Caco-2 (cell line): ENCODE measurements at regions not wholly inside any gene's neighbourhood (a gene's known extent, or its start where the extent isn't known, plus 50 kb on each side); places are given as distances from the start of the nearest gene placed in this dataset.

Experiments used
- BruUV-seq: library from RNA; stranded (reverse); fragments of 400-500 nt; replicated peaks from 2 replicates; lab custom pipeline; 2021; lab: Mats Ljungman, UMichigan
- CTCF ChIA-PET: fragments of 300-600 bp; sonication (Branson Sonifier 250); formaldehyde crosslinking; loops from one replicate; lab custom pipeline; 2022; ENCODE audit warnings: antibody characterized with exemption; lab: Charles Lee
- POLR2A ChIA-PET: fragments of 300-600 bp; sonication (Branson Sonifier 250); formaldehyde crosslinking; loops from one replicate; lab custom pipeline; 2022; ENCODE audit warnings: antibody characterized with exemption; lab: Charles Lee
- DNase-seq, 2 experiments: peaks; one replicate each; pipeline versions ENCODE4 v3.0.0 to v3.0.0-alpha.2; 2020 to 2022
- H3K27me3 ChIP-seq: replicated peaks from 2 replicates; pipeline ENCODE4 v1.6.0; 2011; ENCODE audit warnings: low read length; ENCODE audit not compliant: control insufficient read depth, insufficient read depth
- H3K36me3 ChIP-seq: 2 replicates; pipeline ENCODE4 v1.5.1; 2011; ENCODE audit warnings: low read length; ENCODE audit not compliant: control insufficient read depth, insufficient read depth
- H3K4me1 ChIP-seq: fragments of 250-450 bp; sonication (Bioruptor Pico); 2 replicates; pipeline ENCODE4 v1.5.1; 2020; ENCODE audit warnings: mild to moderate bottlenecking
- H3K4me3 ChIP-seq: 2 replicates; pipeline ENCODE4 v1.5.1; 2011; ENCODE audit warnings: low read depth, mild to moderate bottlenecking, control low read depth, low read length
- H3K9me3 ChIP-seq: fragments of 250-450 bp; sonication (Bioruptor Pico); 2 replicates; pipeline ENCODE4 v1.5.1; 2020; ENCODE audit warnings: mild to moderate bottlenecking, moderate library complexity
- H3K27ac Mint-ChIP-seq: one replicate; pipeline ENCODE4 v1.8.0; 2022; ENCODE audit warnings: mixed read lengths; ENCODE audit not compliant: unreplicated experiment
- H3K27me3 Mint-ChIP-seq: one replicate; pipeline ENCODE4 v1.8.0; 2022; ENCODE audit warnings: mixed read lengths; ENCODE audit not compliant: insufficient read depth, unreplicated experiment
- H3K36me3 Mint-ChIP-seq: one replicate; pipeline ENCODE4 v1.8.0; 2022; ENCODE audit warnings: mild to moderate bottlenecking, mixed read lengths; ENCODE audit not compliant: insufficient read depth, unreplicated experiment
- H3K4me1 Mint-ChIP-seq: one replicate; pipeline ENCODE4 v1.8.0; 2022; ENCODE audit warnings: low read depth, mixed read lengths; ENCODE audit not compliant: unreplicated experiment
- H3K4me3 Mint-ChIP-seq: one replicate; pipeline ENCODE4 v1.8.0; 2022; ENCODE audit warnings: mild to moderate bottlenecking, moderate library complexity, mixed read lengths; ENCODE audit not compliant: unreplicated experiment
- H3K9me3 Mint-ChIP-seq: one replicate; pipeline ENCODE4 v1.8.0; 2022; ENCODE audit warnings: mixed read lengths; ENCODE audit not compliant: unreplicated experiment
- CTCF ChIP-seq, 2 experiments: fragments of 200-600 bp in 1 of 2; IDR thresholded peaks; 1 replicate in 1 of 2; 2 replicates in 1 of 2; pipeline versions ENCODE4 v1.5.1 to v1.8.0; 2011 to 2022; ENCODE audit warnings: antibody characterized with exemption in 1 of 2, control low read depth in 1 of 2, inconsistent platforms in 1 of 2, low read depth in 1 of 2, low read length in 1 of 2, mild to moderate bottlenecking in 1 of 2, moderate library complexity in 1 of 2; ENCODE audit not compliant: insufficient read depth in 1 of 2, severe bottlenecking in 1 of 2, unreplicated experiment in 1 of 2
- intact Hi-C: fragments of 100-400 bp; cut with micrococcal nuclease; formaldehyde crosslinking; loops from one replicate; pipeline ENCODE4 v1.10.0; 2022; ENCODE audit not compliant: unreplicated experiment

GRCh38 chr2:181145645-181146044, 165.2 kb downstream of the UBE2E3 start:
- Mint-ChIP-seq H3K27ac (no peak overlapping the region), H3K4me3 (no peak overlapping the region), H3K36me3 (no peaks in the 10 kb centered on the region), H3K9me3 (no peaks in the 10 kb centered on the region), H3K4me1 (no peaks in the 10 kb centered on the region), H3K27me3 (no peaks in the 10 kb centered on the region)
- intact Hi-C loops: no loop called here
- no peaks in the 10 kb centered on the region for H3K9me3 ChIP-seq
- TF ChIP-seq CTCF (IDR thresholded peaks at IDR 0.05; ENCODE audit: insufficient read depth in 1 of 2, low read depth in 1 of 2, low read length in 1 of 2, severe bottlenecking in 1 of 2, unreplicated experiment in 1 of 2): no peak
- H3K4me1 ChIP-seq: no peaks in the 10 kb centered on the region
- no TSS peak for BruUV-seq
- no peaks in the 10 kb centered on the region for H3K27me3 ChIP-seq
- DNase-seq: no peak
- no peak overlapping the region for H3K4me3 ChIP-seq
- ChIA-PET CTCF (no interaction called here), POLR2A (no interaction called here)
- H3K36me3 ChIP-seq: no peaks in the 10 kb centered on the region

- DNase-seq: no peak
- no peak overlapping the region for H3K4me3 ChIP-seq
- H3K27me3 ChIP-seq: no peaks in the 10 kb centered on the region
- Mint-ChIP-seq H3K4me1 (no peaks in the 10 kb centered on the region), H3K9me3 (no peaks in the 10 kb centered on the region), H3K27ac (no peak overlapping the region), H3K4me3 (no peak overlapping the region), H3K36me3 (no peaks in the 10 kb centered on the region), H3K27me3 (no peaks in the 10 kb centered on the region)
- TF ChIP-seq CTCF (IDR thresholded peaks at IDR 0.05; ENCODE audit: insufficient read depth in 1 of 2, low read depth in 1 of 2, low read length in 1 of 2, severe bottlenecking in 1 of 2, unreplicated experiment in 1 of 2): no peak
- H3K4me1 ChIP-seq: no peaks in the 10 kb centered on the region
- H3K9me3 ChIP-seq: no peaks in the 10 kb centered on the region
- ChIA-PET POLR2A (no interaction called here), CTCF (no interaction called here)
- H3K36me3 ChIP-seq: no peaks in the 10 kb centered on the region
- intact Hi-C loops: no loop called here
- BruUV-seq: no TSS peak
Measured at GRCh38 chr2:181146171-181146570, 165.8 kb downstream of the UBE2E3 start.

GRCh38 chr2:181149056-181149455, 168.7 kb downstream of the UBE2E3 start:
- Mint-ChIP-seq H3K9me3 (no peaks in the 10 kb centered on the region), H3K27ac (no peak overlapping the region), H3K4me3 (no peak overlapping the region), H3K36me3 (no peaks in the 10 kb centered on the region), H3K4me1 (no peaks in the 10 kb centered on the region), H3K27me3 (no peaks in the 10 kb centered on the region)
- Histone ChIP-seq H3K27me3 (no peaks in the 10 kb centered on the region), H3K36me3 (no peaks in the 10 kb centered on the region), H3K4me1 (no peaks in the 10 kb centered on the region), H3K4me3 (no peak overlapping the region), H3K9me3 (no peaks in the 10 kb centered on the region)
- no peak for DNase-seq
- no peak for TF ChIP-seq CTCF (IDR thresholded peaks at IDR 0.05; ENCODE audit: insufficient read depth in 1 of 2, low read depth in 1 of 2, low read length in 1 of 2, severe bottlenecking in 1 of 2, unreplicated experiment in 1 of 2)
- CTCF ChIA-PET: no interaction called here
- no TSS peak for BruUV-seq
- POLR2A ChIA-PET: no interaction called here
- intact Hi-C loops: no loop called here
